HG02759 (cell line): ENCODE measurements at regions not wholly inside any gene's neighbourhood (a gene's known extent, or its start where the extent isn't known, plus 50 kb on each side); places are given as distances from the start of the nearest gene placed in this dataset.

Experiments used
- ATAC-seq: cut with Tn5 transposase; IDR thresholded peaks from one replicate; pipeline ENCODE4 v1.9.1; 2021; ENCODE audit warnings: mild to moderate bottlenecking, moderate library complexity; ENCODE audit not compliant: unreplicated experiment

DNA sequence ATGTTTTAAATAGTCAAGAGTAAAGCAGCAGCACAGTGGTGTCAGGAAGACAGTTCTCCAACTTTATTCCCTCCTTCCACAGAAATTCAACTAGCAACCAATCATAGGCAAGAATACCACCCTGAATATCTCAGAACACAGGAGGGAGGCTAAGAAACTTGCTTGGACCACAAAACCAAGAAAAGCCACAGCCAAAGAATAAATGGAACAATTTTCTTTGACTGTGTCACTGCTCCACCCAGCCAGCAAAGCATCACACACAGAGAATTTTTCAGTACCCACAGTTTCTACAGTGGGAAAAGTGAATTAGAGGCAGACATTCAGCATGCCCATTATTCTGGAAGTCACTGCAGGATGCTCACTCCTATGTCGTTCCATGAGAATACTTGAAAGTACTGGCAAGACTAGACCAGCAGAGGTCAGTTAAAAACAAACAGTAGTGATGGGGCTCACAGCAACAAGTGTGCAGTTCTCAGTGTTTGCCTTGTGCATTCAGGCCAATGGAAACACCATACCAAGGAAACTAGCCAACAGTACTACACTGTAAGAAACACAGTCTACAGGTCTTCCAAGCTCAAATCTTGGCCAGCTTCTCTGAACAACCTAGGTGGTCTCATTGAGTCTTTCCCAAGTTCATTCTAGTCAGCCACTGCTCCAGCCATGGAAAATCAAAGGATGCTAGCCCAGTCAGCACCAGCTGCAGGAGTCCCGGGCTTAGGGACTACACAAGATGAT is 56.8 kb upstream of the FOXG1 start:
- ATAC-seq = no peak
